ENCODE measurements at regions not wholly inside any gene's neighbourhood (a gene's known extent, or its start where the extent isn't known, plus 50 kb on each side); places are given as distances from the start of the nearest gene placed in this dataset.

DNA sequence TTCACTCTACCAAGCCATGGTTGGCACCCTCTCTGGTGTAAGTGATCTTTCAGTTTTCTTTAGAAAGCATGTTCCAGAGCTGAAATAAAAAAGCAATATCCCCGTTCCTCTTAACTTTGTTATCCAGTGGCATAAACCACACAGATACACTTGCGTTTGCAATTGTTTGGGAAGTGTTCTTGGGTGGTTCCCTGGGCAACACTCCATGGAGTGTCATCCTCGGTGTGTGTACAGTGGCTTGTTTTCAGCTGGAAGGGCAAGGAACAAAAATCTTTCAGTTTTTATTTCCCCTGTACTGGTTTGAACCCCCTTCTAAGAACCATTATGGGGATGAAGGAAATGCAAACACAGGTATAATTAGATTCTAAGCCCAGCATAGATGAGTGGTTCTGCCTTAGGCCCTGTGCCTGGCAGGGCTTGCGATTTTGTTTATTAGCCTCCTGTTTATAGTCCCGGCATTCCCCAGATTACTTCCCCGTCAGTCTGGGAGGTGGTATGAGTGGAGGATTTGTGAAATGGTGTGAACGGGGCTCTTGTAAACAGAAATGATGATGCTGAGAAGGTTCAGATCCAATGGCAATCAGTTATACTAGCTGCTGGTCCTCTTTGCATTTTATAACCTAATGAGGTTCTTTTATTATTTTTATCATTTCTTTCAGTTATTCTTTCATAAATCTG, 76.0 kb upstream of the CD180 start:
- Histone ChIP-seq H3K4me3 (ENCODE audit: low read length) (no peak overlapping the region), H3K27me3 (ENCODE audit: control insufficient read depth, insufficient read depth, low read length) (no peaks in the 10 kb centered on the region), H3K36me3 (ENCODE audit: control insufficient read depth, insufficient read depth, low read length) (no peaks in the 10 kb centered on the region), H3K27ac (ENCODE audit: low read length) (no peak overlapping the region), H3K9me3 (ENCODE audit: control insufficient read depth, low read depth, low read length) (peaks cover 6% of the 10 kb centered on the region), H3K4me1 (ENCODE audit: control insufficient read depth, insufficient read depth, low read length) (peaks cover 26% of the 10 kb centered on the region)
- no peak for DNase-seq
- no CpG with 5 or more reads among the region's 7 CpGs for WGBS (ENCODE audit: insufficient coverage, low lambda C conversion rate)

DNA sequence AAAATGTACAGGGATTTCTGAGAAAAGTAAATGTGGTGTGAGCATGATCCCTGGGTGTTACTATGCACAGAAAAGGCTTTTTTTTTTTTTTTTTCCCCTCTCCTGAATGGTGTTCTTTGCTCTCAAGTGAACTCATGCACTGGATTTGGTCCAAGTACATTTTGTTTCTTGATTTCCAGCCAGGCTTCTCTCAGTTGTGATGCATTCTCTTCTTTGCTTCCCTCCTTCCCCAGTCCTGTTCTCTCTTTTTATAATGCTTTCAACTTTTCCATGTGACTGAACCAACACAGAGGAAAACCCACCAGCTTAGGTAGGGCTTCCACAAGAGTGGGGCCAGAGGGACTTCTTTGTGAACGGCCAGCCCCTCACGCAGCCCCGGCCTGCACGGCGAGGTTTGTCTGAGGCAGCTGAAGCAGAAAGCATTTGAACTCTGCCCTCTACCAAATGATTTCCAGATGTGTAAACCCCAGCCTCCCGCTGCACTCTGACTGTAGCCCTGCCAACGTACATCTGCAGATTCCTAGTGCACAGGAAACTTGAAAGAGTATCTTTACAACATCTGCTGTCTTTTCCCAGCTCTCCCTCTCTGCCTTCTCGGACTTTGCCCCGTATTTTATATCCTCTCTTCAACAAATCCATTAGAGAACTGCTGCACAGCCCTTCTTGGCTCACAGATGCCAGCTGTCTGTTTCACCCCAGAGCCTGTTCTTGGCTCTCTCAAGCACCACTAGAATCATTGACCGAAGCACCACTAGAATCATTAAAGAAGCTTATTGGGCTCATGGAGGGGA, 71.8 kb upstream of the CD180 start:
- H3K4me3 ChIP-seq (ENCODE audit: low read length): no peak overlapping the region
- no CpG with 5 or more reads among the region's 10 CpGs for WGBS (ENCODE audit: insufficient coverage, low lambda C conversion rate)
- no peaks in the 10 kb centered on the region for H3K36me3 ChIP-seq (ENCODE audit: control insufficient read depth, insufficient read depth, low read length)

DNA sequence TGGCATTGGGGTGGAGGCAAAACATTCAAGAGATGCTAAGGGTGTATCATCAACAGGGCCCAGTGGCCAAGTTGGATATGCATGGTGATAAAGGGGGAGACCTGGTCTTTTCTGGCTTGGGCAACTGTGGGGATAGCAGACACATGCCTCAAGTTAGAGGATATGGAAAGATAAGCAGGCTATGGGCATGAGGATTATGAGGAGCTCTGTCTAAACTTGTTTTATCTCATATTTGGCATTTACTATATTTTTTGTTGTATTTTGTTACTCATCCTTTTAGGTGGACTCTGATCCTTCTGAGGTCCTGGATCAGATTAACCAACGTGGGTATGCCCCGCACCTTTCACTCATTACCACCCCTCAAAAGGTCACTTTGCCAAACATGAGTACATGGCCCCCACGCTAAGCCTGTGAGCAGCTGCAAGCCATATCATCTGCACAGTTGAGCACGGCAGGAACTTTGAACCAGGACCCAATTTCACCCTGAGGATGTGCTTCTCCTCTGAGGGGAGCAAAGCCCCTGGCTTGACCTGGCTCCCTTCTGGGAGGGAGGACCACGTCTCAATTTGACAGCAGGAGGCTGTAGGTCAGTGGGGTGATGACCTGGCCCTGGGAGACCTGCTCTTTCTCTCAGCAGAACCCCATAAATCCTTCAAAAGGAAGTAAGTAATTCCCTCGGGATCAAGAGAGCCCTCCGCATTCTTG, 71.1 kb upstream of the CD180 start:
- Histone ChIP-seq H3K36me3 (ENCODE audit: control insufficient read depth, insufficient read depth, low read length) (no peaks in the 10 kb centered on the region), H3K27ac (ENCODE audit: low read length) (peak overlapping the region; percentile 63), H3K4me1 (ENCODE audit: control insufficient read depth, insufficient read depth, low read length) (peaks cover 40% of the 10 kb centered on the region), H3K4me3 (ENCODE audit: low read length) (no peak overlapping the region), H3K27me3 (ENCODE audit: control insufficient read depth, insufficient read depth, low read length) (no peaks in the 10 kb centered on the region), H3K9me3 (ENCODE audit: control insufficient read depth, low read depth, low read length) (no peaks in the 10 kb centered on the region)
- WGBS (ENCODE audit: insufficient coverage, low lambda C conversion rate): no CpG with 5 or more reads among the region's 7 CpGs
- no peak for DNase-seq

More for the DNA sequence above, 71.8 kb upstream of the CD180 start:
- DNase-seq: peak; percentile 86 to 94
- Histone ChIP-seq H3K27ac (ENCODE audit: low read length) (peak overlapping the region; percentile 63), H3K9me3 (ENCODE audit: control insufficient read depth, low read depth, low read length) (no peaks in the 10 kb centered on the region), H3K4me1 (ENCODE audit: control insufficient read depth, insufficient read depth, low read length) (peaks cover 40% of the 10 kb centered on the region), H3K27me3 (ENCODE audit: control insufficient read depth, insufficient read depth, low read length) (no peaks in the 10 kb centered on the region)

DNA sequence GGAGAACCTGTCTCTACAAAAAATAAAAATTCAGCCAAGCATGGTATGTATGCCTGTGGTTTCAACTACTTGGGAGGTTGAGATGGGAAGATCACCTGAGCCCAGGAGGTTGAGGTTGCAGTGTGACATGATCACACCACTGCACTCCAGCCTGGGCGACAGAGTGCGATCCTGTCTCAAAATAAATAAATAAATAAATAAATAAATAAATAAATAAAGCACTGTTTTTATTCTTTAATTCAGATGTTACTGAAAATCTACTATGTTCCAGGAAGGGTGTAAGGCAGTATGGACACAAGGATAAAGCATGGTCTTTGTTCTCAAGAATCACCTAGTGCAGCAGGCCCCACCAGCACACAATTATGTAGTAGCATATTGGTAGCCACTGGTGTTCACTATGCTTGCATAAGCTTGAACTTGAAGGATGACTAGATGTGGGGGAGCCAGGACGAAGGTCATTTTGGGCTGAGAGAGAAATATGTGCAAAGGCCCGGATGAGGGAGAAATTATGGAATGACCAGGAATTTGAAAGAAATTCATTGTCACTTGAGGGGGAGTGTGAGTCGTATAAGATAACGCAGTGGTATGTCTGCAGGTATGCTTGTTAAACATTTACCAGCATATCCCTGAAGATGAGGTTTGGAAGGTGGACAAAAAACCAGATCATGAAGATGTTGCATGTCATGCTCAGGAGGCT, 70.2 kb upstream of the CD180 start:
- no peaks in the 10 kb centered on the region for H3K36me3 ChIP-seq (ENCODE audit: control insufficient read depth, insufficient read depth, low read length)
- no peak overlapping the region for H3K4me3 ChIP-seq (ENCODE audit: low read length)
- no peak for DNase-seq
- no peaks in the 10 kb centered on the region for H3K9me3 ChIP-seq (ENCODE audit: control insufficient read depth, low read depth, low read length)
- H3K27ac ChIP-seq (ENCODE audit: low read length): peak overlapping the region; percentile 63
- no peaks in the 10 kb centered on the region for H3K27me3 ChIP-seq (ENCODE audit: control insufficient read depth, insufficient read depth, low read length)
- 67% methylated on average over 2 of the region's 6 CpGs for WGBS (ENCODE audit: insufficient coverage, low lambda C conversion rate)
- H3K4me1 ChIP-seq (ENCODE audit: control insufficient read depth, insufficient read depth, low read length): peaks cover 40% of the 10 kb centered on the region

DNA sequence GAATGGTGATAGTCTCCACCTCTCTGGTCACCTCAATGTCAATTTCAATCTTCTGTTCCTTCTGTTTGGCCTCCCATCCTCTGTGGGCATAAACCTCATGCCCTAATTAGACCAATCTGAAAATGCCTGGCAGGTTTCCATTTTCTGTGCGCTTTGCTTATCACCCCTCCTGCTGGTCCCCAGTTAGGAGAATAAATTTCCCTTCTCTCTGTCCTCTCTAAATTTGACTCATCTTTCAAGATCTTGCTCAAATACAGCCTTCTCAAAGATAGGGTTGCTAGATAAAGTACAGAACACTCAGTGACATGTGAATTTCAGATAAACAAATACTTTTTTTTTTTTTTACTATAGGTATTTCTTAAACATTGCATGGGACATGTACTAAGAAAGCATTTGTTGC, 69.4 kb upstream of the CD180 start:
- no peak overlapping the region for H3K4me3 ChIP-seq (ENCODE audit: low read length)
- no peak for DNase-seq
- H3K36me3 ChIP-seq (ENCODE audit: control insufficient read depth, insufficient read depth, low read length): no peaks in the 10 kb centered on the region
- WGBS (ENCODE audit: insufficient coverage, low lambda C conversion rate): 100% methylated on average over 1 of the region's 1 CpG
- no peak overlapping the region for H3K27ac ChIP-seq (ENCODE audit: low read length)
- no peaks in the 10 kb centered on the region for H3K27me3 ChIP-seq (ENCODE audit: control insufficient read depth, insufficient read depth, low read length)
- peaks cover 40% of the 10 kb centered on the region for H3K4me1 ChIP-seq (ENCODE audit: control insufficient read depth, insufficient read depth, low read length)
- no peaks in the 10 kb centered on the region for H3K9me3 ChIP-seq (ENCODE audit: control insufficient read depth, low read depth, low read length)

DNA sequence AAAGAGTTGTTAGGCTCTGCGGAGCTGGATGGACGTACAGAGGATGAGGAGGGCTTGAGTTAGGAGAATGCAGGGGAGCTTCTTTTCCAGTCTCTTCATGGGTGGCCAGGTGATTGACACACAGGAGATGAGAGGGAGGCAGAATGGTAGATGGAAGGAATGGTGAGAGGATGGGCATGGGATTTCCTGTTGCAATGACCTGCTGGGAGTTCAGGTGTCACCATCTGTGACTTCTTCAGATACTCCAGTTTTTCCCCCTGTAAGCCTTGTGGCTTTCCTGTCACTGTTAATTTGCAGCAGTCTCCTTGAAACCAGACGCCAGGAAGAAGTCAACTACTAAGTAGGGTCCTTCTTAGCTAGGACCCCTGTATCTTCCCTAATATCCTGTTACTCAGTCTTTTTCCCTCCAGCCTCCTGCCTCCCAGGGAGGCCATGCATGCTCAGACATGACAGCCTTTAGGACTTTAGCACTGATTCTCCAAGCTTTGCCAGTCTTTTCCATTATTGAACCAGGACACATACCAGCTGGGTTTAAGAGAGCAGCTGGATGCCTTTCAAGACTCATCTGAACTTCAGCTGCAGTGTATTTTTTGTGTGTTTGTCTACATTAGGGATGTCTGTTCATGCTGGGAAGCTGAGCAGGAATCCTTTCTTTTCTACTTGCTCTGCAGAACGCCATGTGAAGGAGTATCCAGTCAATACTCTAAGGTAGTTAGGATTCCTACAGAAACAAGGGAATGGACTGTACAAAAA, 67.2 kb upstream of the CD180 start:
- Histone ChIP-seq H3K36me3 (ENCODE audit: control insufficient read depth, insufficient read depth, low read length) (no peaks in the 10 kb centered on the region), H3K27ac (ENCODE audit: low read length) (no peak overlapping the region), H3K27me3 (ENCODE audit: control insufficient read depth, insufficient read depth, low read length) (no peaks in the 10 kb centered on the region), H3K4me1 (ENCODE audit: control insufficient read depth, insufficient read depth, low read length) (peaks cover 26% of the 10 kb centered on the region), H3K9me3 (ENCODE audit: control insufficient read depth, low read depth, low read length) (no peaks in the 10 kb centered on the region), H3K4me3 (ENCODE audit: low read length) (no peak overlapping the region)
- no CpG with 5 or more reads among the region's 4 CpGs for WGBS (ENCODE audit: insufficient coverage, low lambda C conversion rate)
- no peak for DNase-seq

DNA sequence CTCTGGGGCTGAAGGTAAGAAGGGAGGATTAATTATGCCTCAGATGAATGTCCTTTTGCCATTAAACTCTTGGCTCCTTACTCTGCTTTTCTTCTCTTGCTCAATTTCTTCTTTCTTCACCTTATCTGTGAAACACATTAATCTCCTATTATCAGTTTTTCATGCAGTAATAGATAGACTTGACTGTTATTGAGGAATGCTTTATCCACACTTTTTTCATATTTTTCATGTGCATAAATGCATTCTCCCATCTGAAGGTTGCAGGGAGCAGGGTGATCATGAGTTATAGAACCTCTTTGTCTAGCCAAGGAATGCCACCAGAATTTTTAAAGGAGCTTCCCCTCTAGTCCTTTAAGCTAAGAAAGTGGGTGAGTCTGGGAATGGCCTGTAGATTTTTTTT, 66.4 kb upstream of the CD180 start:
- no peak for DNase-seq
- H3K4me3 ChIP-seq (ENCODE audit: low read length): no peak overlapping the region
- H3K9me3 ChIP-seq (ENCODE audit: control insufficient read depth, low read depth, low read length): no peaks in the 10 kb centered on the region
- H3K27me3 ChIP-seq (ENCODE audit: control insufficient read depth, insufficient read depth, low read length): no peaks in the 10 kb centered on the region
- peaks cover 18% of the 10 kb centered on the region for H3K4me1 ChIP-seq (ENCODE audit: control insufficient read depth, insufficient read depth, low read length)
- no peaks in the 10 kb centered on the region for H3K36me3 ChIP-seq (ENCODE audit: control insufficient read depth, insufficient read depth, low read length)
- no peak overlapping the region for H3K27ac ChIP-seq (ENCODE audit: low read length)

DNA sequence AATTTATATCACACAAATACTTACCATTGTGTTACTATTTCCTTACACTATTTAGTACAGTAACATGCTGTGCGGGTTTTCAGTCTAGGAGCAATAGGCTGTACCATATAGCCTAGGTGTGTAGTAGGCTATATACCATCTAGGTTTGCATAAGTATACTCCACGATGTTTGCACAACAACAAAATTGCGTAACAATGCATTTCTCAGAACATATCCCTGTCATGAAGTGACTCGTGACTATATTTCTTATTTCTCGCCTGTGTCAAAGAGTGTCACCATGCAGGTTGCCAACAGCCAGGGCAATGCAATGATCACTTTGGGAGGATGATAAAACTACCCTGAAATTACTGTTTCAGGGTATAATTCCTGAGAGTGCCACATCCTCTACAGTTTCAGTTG, 65.6 kb upstream of the CD180 start:
- Histone ChIP-seq H3K9me3 (ENCODE audit: control insufficient read depth, low read depth, low read length) (no peaks in the 10 kb centered on the region), H3K4me3 (ENCODE audit: low read length) (no peak overlapping the region), H3K27ac (ENCODE audit: low read length) (no peak overlapping the region), H3K36me3 (ENCODE audit: control insufficient read depth, insufficient read depth, low read length) (no peaks in the 10 kb centered on the region), H3K27me3 (ENCODE audit: control insufficient read depth, insufficient read depth, low read length) (no peaks in the 10 kb centered on the region), H3K4me1 (ENCODE audit: control insufficient read depth, insufficient read depth, low read length) (peaks cover 15% of the 10 kb centered on the region)
- no CpG with 5 or more reads among the region's 5 CpGs for WGBS (ENCODE audit: insufficient coverage, low lambda C conversion rate)
- DNase-seq: no peak

DNA sequence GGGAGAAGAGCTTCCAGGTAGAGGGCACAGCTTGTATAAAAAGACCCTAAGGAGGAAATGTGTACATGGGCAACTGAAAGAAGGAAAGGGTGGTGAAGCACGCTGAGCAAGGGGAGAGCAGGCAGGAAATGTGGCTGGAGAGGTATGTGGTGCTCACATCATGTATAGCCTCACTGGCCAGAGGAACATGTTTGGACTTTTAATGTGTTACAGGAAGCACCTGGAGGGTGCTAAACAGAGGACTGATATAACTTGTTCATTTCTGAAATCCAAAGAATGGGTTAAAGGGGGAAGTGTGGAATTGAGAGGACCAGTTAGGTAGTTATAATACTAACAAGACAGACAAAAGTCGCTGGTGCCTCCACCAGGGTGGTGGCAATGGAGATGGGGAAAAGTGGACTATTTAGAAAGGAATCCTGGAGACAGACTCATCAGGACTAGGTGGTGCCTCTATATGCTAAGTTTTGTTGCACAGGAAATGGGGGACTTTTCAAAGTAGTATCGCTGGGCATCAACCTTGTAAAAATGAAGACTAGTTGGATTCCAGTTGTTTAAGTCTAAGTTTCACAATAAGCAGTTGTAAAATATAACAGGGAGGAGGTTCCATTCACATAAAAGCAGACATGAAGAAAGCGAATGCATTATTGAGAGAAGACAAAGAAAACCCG, 63.1 kb upstream of the CD180 start:
- Histone ChIP-seq H3K36me3 (ENCODE audit: control insufficient read depth, insufficient read depth, low read length) (no peaks in the 10 kb centered on the region), H3K4me3 (ENCODE audit: low read length) (no peak overlapping the region), H3K4me1 (ENCODE audit: control insufficient read depth, insufficient read depth, low read length) (peaks cover 5% of the 10 kb centered on the region), H3K9me3 (ENCODE audit: control insufficient read depth, low read depth, low read length) (no peaks in the 10 kb centered on the region), H3K27me3 (ENCODE audit: control insufficient read depth, insufficient read depth, low read length) (no peaks in the 10 kb centered on the region), H3K27ac (ENCODE audit: low read length) (no peak overlapping the region)
- WGBS (ENCODE audit: insufficient coverage, low lambda C conversion rate): 100% methylated on average over 3 of the region's 5 CpGs
- no peak for DNase-seq

Measured in large intestine (tissue), 3 donors.